ENCODE measurements at regions not wholly inside any gene's neighbourhood (a gene's known extent, or its start where the extent isn't known, plus 50 kb on each side); places are given as distances from the start of the nearest gene placed in this dataset.

- peak; percentile 53 for TF ChIP-seq HNF4A (CRISPR knock-in tag; IDR thresholded peaks at IDR 0.05)
- peak; percentile 94 for TF ChIP-seq NFE2L1 (CRISPR knock-in tag; IDR thresholded peaks at IDR 0.05; ENCODE audit: borderline replicate concordance)
- TF ChIP-seq IRF2 (CRISPR knock-in tag; IDR thresholded peaks at IDR 0.05): peak; percentile 60
- TF ChIP-seq, protein P1, sequence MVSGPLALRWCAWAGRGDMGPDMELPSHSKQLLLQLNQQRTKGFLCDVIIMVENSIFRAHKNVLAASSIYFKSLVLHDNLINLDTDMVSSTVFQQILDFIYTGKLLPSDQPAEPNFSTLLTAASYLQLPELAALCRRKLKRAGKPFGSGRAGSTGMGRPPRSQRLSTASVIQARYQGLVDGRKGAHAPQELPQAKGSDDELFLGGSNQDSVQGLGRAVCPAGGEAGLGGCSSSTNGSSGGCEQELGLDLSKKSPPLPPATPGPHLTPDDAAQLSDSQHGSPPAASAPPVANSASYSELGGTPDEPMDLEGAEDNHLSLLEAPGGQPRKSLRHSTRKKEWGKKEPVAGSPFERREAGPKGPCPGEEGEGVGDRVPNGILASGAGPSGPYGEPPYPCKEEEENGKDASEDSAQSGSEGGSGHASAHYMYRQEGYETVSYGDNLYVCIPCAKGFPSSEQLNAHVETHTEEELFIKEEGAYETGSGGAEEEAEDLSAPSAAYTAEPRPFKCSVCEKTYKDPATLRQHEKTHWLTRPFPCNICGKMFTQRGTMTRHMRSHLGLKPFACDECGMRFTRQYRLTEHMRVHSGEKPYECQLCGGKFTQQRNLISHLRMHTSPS (CRISPR knock-in tag; IDR thresholded peaks at IDR 0.05; ENCODE audit: low read depth): peak; percentile 69; the same call in 1 of the 2 replicates
- TF ChIP-seq ETV5 (CRISPR knock-in tag; IDR thresholded peaks at IDR 0.05; ENCODE audit: borderline replicate concordance): peak; percentile 81
- TF ChIP-seq ZNF34 (CRISPR knock-in tag; IDR thresholded peaks at IDR 0.05; ENCODE audit: borderline replicate concordance): no peak
- TF ChIP-seq ZBTB20 (CRISPR knock-in tag; IDR thresholded peaks at IDR 0.05; ENCODE audit: borderline replicate concordance, low read depth): peak; percentile 25; the same call in 1 of the 2 replicates
- peak; percentile 70; the same call in 1 of the 2 replicates for TF ChIP-seq SKIL (CRISPR knock-in tag; IDR thresholded peaks at IDR 0.05; ENCODE audit: borderline replicate concordance)
- peak; percentile 90 for TF ChIP-seq RERE (CRISPR knock-in tag; IDR thresholded peaks at IDR 0.05; ENCODE audit: low read depth)
- TF ChIP-seq SAP130 (CRISPR knock-in tag; IDR thresholded peaks at IDR 0.05; ENCODE audit: low read depth): peak; percentile 64
- TF ChIP-seq GABPB1 (CRISPR knock-in tag; IDR thresholded peaks at IDR 0.05): peak; percentile 55
- TF ChIP-seq NFE2L2 (IDR thresholded peaks at IDR 0.05; ENCODE audit: low read length): peak; percentile 92
- no peak for TF ChIP-seq REPIN1 (CRISPR knock-in tag; IDR thresholded peaks at IDR 0.05; ENCODE audit: borderline replicate concordance, low read depth)
- TF ChIP-seq, protein P2, sequence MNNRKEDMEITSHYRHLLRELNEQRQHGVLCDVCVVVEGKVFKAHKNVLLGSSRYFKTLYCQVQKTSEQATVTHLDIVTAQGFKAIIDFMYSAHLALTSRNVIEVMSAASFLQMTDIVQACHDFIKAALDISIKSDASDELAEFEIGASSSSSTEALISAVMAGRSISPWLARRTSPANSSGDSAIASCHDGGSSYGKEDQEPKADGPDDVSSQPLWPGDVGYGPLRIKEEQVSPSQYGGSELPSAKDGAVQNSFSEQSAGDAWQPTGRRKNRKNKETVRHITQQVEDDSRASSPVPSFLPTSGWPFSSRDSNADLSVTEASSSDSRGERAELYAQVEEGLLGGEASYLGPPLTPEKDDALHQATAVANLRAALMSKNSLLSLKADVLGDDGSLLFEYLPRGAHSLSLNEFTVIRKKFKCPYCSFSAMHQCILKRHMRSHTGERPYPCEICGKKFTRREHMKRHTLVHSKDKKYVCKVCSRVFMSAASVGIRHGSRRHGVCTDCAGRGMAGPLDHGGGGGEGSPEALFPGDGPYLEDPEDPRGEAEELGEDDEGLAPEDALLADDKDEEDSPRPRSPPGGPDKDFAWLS (CRISPR knock-in tag; IDR thresholded peaks at IDR 0.05; ENCODE audit: borderline replicate concordance): 0 out of 2 replicates have a peak, but pooled peaks have one; percentile 37
- peak; percentile 80 for TF ChIP-seq CEBPG (CRISPR knock-in tag; IDR thresholded peaks at IDR 0.05)
- peak; percentile 50; the same call in 1 of the 2 replicates for TF ChIP-seq THAP11 (CRISPR knock-in tag; IDR thresholded peaks at IDR 0.05)
- no peak for TF ChIP-seq ZNF577 (CRISPR knock-in tag; IDR thresholded peaks at IDR 0.05; ENCODE audit: borderline replicate concordance, low read depth)
- TF ChIP-seq ZNF891 (CRISPR knock-in tag; IDR thresholded peaks at IDR 0.05): peak; percentile 58; the same call in 1 of the 2 replicates
These were observed 120.2 kb upstream of the SLC45A1 start (continued) for GRCh38 chr1:8197493-8198282.
